A549 (cell line): ENCODE measurements at regions not wholly inside any gene's neighbourhood (a gene's known extent, or its start where the extent isn't known, plus 50 kb on each side); places are given as distances from the start of the nearest gene placed in this dataset.
A peak's percentile ranks its signal among the peaks of the same experiment; 100 is the strongest.

Experiments
- ATAC-seq, 2 experiments: fragments of 200-7000 bp in 1 of 2; fragments of >200 bp in 1 of 2; cut with Nextera tagmentation in 1 of 2; cut with Tn5 transposase in 1 of 2; 3 replicates each; pipeline versions ENCODE4 v1.8.0 to v1.9.1; 2018 to 2020; ENCODE audit warnings: mild to moderate bottlenecking in 1 of 2, moderate library complexity in 1 of 2
- CTCF ChIA-PET: fragments of 300-600 bp; sonication (Branson Sonifier 250); formaldehyde crosslinking; extraction: SDS; loops from one replicate; lab custom pipeline; 2021; ENCODE audit warnings: antibody characterized with exemption, inconsistent platforms; lab: Yijun Ruan, JAX
- POLR2A ChIA-PET: fragments of 350-600 bp; formaldehyde crosslinking; extraction: SDS; loops from one replicate; lab custom pipeline; 2021; ENCODE audit warnings: antibody characterized with exemption, inconsistent platforms; lab: Yijun Ruan, JAX
- DNase-seq, 2 experiments: peaks; one replicate each; pipeline versions ENCODE4 v3.0.0 to v3.0.0-alpha.2; 2011 to 2016; ENCODE audit warnings: low read depth in 1 of 2, low spot score in 1 of 2
- FAIRE-seq: peaks from 2 replicates; lab custom pipeline; 2011; peaks lifted over from hg19 to GRCh38; lab: Jason Lieb, UNC
- H3K27ac ChIP-seq, 2 experiments: fragments of >200 bp; sonication (Bioruptor Twin); formaldehyde crosslinking; 3 replicates each; pipeline ENCODE4 v1.5.1; 2016 to 2017
- H3K4me1 ChIP-seq: fragments of >200 bp; sonication (Bioruptor Twin); formaldehyde crosslinking; 3 replicates; pipeline ENCODE4 v1.6.1; 2016
- H3K4me2 ChIP-seq: fragments of >200 bp; sonication (Bioruptor Twin); formaldehyde crosslinking; 3 replicates; pipeline ENCODE4 v1.6.1; 2016
- H3K4me3 ChIP-seq: fragments of >200 bp; sonication (Bioruptor Twin); formaldehyde crosslinking; 3 replicates; pipeline ENCODE4 v1.5.1; 2016
- H3K9me3 ChIP-seq: fragments of >200 bp; sonication (Bioruptor Twin); formaldehyde crosslinking; 3 replicates; pipeline ENCODE4 v1.6.1; 2016
- ATOH8 ChIP-seq: fragments of 250-450 bp; sonication (Bioruptor Pico); IDR thresholded peaks from 2 replicates; pipeline ENCODE4 v1.5.0; 2020; ENCODE audit warnings: low read depth, mild to moderate bottlenecking, moderate library complexity
- BCL3 ChIP-seq: fragments of >200 bp; sonication (Bioruptor Twin); formaldehyde crosslinking; IDR thresholded peaks from 3 replicates; pipeline ENCODE4 v1.6.1; 2016
- BHLHE40 ChIP-seq: IDR thresholded peaks from 2 replicates; pipeline ENCODE4 v1.6.1; 2012; ENCODE audit warnings: low read depth, low read length, inconsistent platforms
- CEBPB ChIP-seq, 2 experiments: fragments of >200 bp in 1 of 2; sonication (Bioruptor Twin) in 1 of 2; formaldehyde crosslinking in 1 of 2; IDR thresholded peaks; 2 replicates each; pipeline ENCODE4 v1.6.1; 2012 to 2016
- CHD2 ChIP-seq: fragments of 150-350 bp; IDR thresholded peaks from 2 replicates; pipeline ENCODE4 v1.6.1; 2014; ENCODE audit warnings: low read length; ENCODE audit not compliant: partially characterized antibody
- CHD4 ChIP-seq: fragments of 200-600 bp; sonication (generic); IDR thresholded peaks from 2 replicates; pipeline ENCODE4 v1.6.1; 2016; ENCODE audit warnings: antibody characterized with exemption, mild to moderate bottlenecking, borderline replicate concordance
- CTCF ChIP-seq: fragments of >200 bp; sonication (Bioruptor Twin); formaldehyde crosslinking; IDR thresholded peaks from 3 replicates; pipeline ENCODE4 v1.5.1; 2016
- E2F6 ChIP-seq: IDR thresholded peaks from 2 replicates; pipeline ENCODE4 v1.6.1; 2012; ENCODE audit warnings: low read depth, borderline replicate concordance
- EP300 ChIP-seq, 2 experiments: fragments of >200 bp; sonication (Bioruptor Twin); formaldehyde crosslinking; IDR thresholded peaks; 2 replicates in 1 of 2; 3 replicates in 1 of 2; pipeline ENCODE4 v1.6.1; 2016 to 2017
- ESRRA ChIP-seq: fragments of 150-350 bp; IDR thresholded peaks from 2 replicates; pipeline ENCODE4 v1.6.1; 2014; ENCODE audit warnings: mild to moderate bottlenecking, low read length, borderline replicate concordance
- FOSL2 ChIP-seq, 2 experiments: fragments of 450-650 bp in 1 of 2; fragments of >200 bp in 1 of 2; sonication (Bioruptor Twin) in 1 of 2; formaldehyde crosslinking; IDR thresholded peaks; 2 replicates each; pipeline versions ENCODE4 v1.5.0 to v1.6.1; 2016 to 2020; ENCODE audit warnings: mild to moderate bottlenecking in 1 of 2, moderate library complexity in 1 of 2
- HDAC2 ChIP-seq: fragments of 200-600 bp; sonication (generic); IDR thresholded peaks from 2 replicates; pipeline ENCODE4 v1.6.1; 2016
- HOXA7 ChIP-seq: fragments of 250-450 bp; sonication (Bioruptor Pico); IDR thresholded peaks from 2 replicates; pipeline ENCODE4 v1.5.0; 2020; ENCODE audit warnings: mild to moderate bottlenecking, moderate library complexity
- HOXB5 ChIP-seq: fragments of 250-450 bp; sonication (Bioruptor Pico); IDR thresholded peaks from 2 replicates; pipeline ENCODE4 v1.5.0; 2020; ENCODE audit warnings: mild to moderate bottlenecking, moderate library complexity
- KDM5A ChIP-seq: fragments of 200-600 bp; sonication (generic); IDR thresholded peaks from 2 replicates; pipeline ENCODE4 v1.6.1; 2016; ENCODE audit warnings: antibody characterized with exemption, mild to moderate bottlenecking
- MAX ChIP-seq: IDR thresholded peaks from 2 replicates; pipeline ENCODE4 v1.6.1; 2012
- MYC ChIP-seq: IDR thresholded peaks from 2 replicates; pipeline ENCODE4 v1.6.1; 2012; ENCODE audit warnings: mild to moderate bottlenecking, inconsistent platforms, low read length, improper control_type of control experiment, borderline replicate concordance
- PBX3 ChIP-seq: IDR thresholded peaks from 2 replicates; pipeline ENCODE4 v1.6.1; 2012
- PHF8 ChIP-seq: fragments of 200-600 bp; sonication (generic); IDR thresholded peaks from 2 replicates; pipeline ENCODE4 v1.6.1; 2016; ENCODE audit warnings: low read depth, mild to moderate bottlenecking, antibody characterized with exemption, moderate library complexity, borderline replicate concordance
- POLR2AphosphoS2 ChIP-seq: conservative IDR thresholded peaks from 2 replicates; pipeline ENCODE4 v1.6.1; 2012; ENCODE audit warnings: low read length, improper control_type of control experiment, inconsistent platforms
- RAD21 ChIP-seq, 2 experiments: fragments of >200 bp in 1 of 2; sonication (Bioruptor Twin) in 1 of 2; formaldehyde crosslinking in 1 of 2; IDR thresholded peaks in 1 of 2; conservative IDR thresholded peaks in 1 of 2; 2 replicates in 1 of 2; 3 replicates in 1 of 2; pipeline ENCODE4 v1.6.1; 2012 to 2018; ENCODE audit warnings: inconsistent platforms in 1 of 2
- RARB ChIP-seq: fragments of 250-450 bp; sonication (Bioruptor Pico); IDR thresholded peaks from 2 replicates; pipeline ENCODE4 v1.8.0; 2021; ENCODE audit warnings: mild to moderate bottlenecking, moderate library complexity
- RFX5 ChIP-seq: fragments of 450-650 bp; IDR thresholded peaks from 2 replicates; pipeline ENCODE4 v1.7.1; 2014; ENCODE audit warnings: antibody characterized with exemption, mild to moderate bottlenecking, moderate library complexity
- SMC3 ChIP-seq: fragments of >200 bp; sonication (Bioruptor Twin); formaldehyde crosslinking; IDR thresholded peaks from 3 replicates; pipeline ENCODE4 v1.6.1; 2018; ENCODE audit warnings: inconsistent platforms
- SREBF2 ChIP-seq: fragments of 450-650 bp; IDR thresholded peaks from 2 replicates; pipeline ENCODE4 v1.6.1; 2014; ENCODE audit warnings: mild to moderate bottlenecking, moderate library complexity
- ZC3H11A ChIP-seq: fragments of 450-650 bp; IDR thresholded peaks from 2 replicates; pipeline ENCODE4 v1.6.1; 2014; ENCODE audit warnings: antibody characterized with exemption, mild to moderate bottlenecking
- WGBS: methylation state at CpG from one replicate; pipeline ENCODE4 v1.1.6; 2017; ENCODE audit errors: missing lambda C conversion rate; 5-methylcytosine and 5-hydroxymethylcytosine counted together

- Histone ChIP-seq H3K9me3 (no peaks in the 10 kb centered on the region), H3K4me3 (no peak overlapping the region), H3K4me1 (no peaks in the 10 kb centered on the region), H3K4me2 (no peak overlapping the region), H3K27ac (no peak overlapping the region)
- FAIRE-seq = no peak
- ChIA-PET CTCF (interaction anchor here (1.6 kb wide), 1 partner anchor 15 kb away, joined by 3 read pairs; no protein-coding TSS in a partner anchor), POLR2A (no interaction called here)
- no peak for ATAC-seq
- TF ChIP-seq BCL3 = no peak
- no peak for TF ChIP-seq RARB
- TF ChIP-seq RAD21 (conservative IDR thresholded peaks at IDR 0.05 in 1 of 2, IDR thresholded peaks at IDR 0.05 in 1 of 2) = no peak
- no peak for TF ChIP-seq ATOH8 (CRISPR knock-in tag)
- TF ChIP-seq MYC = no peak
- no peak for TF ChIP-seq BHLHE40
- no peak for TF ChIP-seq ESRRA
- TF ChIP-seq SMC3 = no peak
- no peak for TF ChIP-seq MAX
- no peak for TF ChIP-seq HOXA7 (CRISPR knock-in tag)
- no peak for TF ChIP-seq HDAC2
- TF ChIP-seq CHD2 = no peak
- no peak for TF ChIP-seq CHD4
- DNase-seq = no peak
- 54% methylated on average over 9 of the region's 9 CpGs for WGBS
Measured at GRCh38 chr3:124441766-124442165, 288.5 kb upstream of the UMPS start.

- CTCF ChIA-PET = interaction anchor here (1.6 kb wide), 1 partner anchor 16 kb away, joined by 3 read pairs; no protein-coding TSS in a partner anchor
- peak in 1 of 2 experiments; percentile 51; a peak in 2 of 6 replicates for ATAC-seq
- no peak for FAIRE-seq
- no peaks in the 10 kb centered on the region for H3K4me1 ChIP-seq
- no peaks in the 10 kb centered on the region for H3K9me3 ChIP-seq
- no peak overlapping the region for H3K27ac ChIP-seq
- H3K4me2 ChIP-seq = no peak overlapping the region
- H3K4me3 ChIP-seq = no peak overlapping the region
- TF ChIP-seq ZC3H11A (no peak), HOXB5 (CRISPR knock-in tag) (no peak), SMC3 (no peak), CEBPB (IDR thresholded peaks at IDR 0.05) (no peak), RFX5 (no peak), PHF8 (no peak), KDM5A (no peak), HDAC2 (no peak), POLR2AphosphoS2 (no peak), PBX3 (no peak), EP300 (IDR thresholded peaks at IDR 0.05) (no peak), E2F6 (no peak), CTCF (no peak), SREBF2 (no peak), FOSL2 (IDR thresholded peaks at IDR 0.05) (no peak), FOSL2 (CRISPR knock-in tag; IDR thresholded peaks at IDR 0.05) (no peak)
- POLR2A ChIA-PET = no interaction called here
- peak; percentile 7 to 14 for DNase-seq
- 9% methylated on average over 2 of the region's 2 CpGs for WGBS
Measured at GRCh38 chr3:124442463-124442862, 287.8 kb upstream of the UMPS start.
